KBM-7 (cell line): ENCODE measurements at regions not wholly inside any gene's neighbourhood (a gene's known extent, or its start where the extent isn't known, plus 50 kb on each side); places are given as distances from the start of the nearest gene placed in this dataset.

ENCODE experiments used
- DNase-seq: peaks from one replicate; pipeline ENCODE4 v3.0.0-alpha.2; 2015
- in situ Hi-C: fragments of 300-500 bp; cut with MboI; formaldehyde crosslinking; loops from 2 replicates; pipeline ENCODE4 v1.14.3; 2020; ENCODE audit warnings: low sequenced_read_pairs, low pct_unique_long_range_greater_than_20kb, mixed read lengths

DNA sequence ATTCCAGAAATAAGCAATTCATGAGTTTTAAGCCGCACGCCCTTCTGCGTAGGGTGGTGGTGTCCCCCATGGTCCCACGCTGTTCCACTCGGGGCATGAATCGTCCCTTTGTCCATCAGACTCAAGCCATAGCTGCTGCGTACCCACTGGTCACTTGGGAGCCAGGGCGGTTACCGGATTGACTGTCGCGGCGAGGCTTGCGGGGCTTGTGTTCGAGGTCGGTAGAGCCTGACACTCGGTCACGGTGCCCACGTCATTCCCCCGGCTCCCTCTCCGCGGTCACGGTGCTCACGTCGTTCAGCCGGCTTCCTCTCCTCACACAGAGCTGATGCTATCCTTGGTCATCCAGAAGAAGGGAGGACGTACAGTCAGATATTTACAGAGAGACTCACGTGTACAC lies 1227.0 kb downstream of the BRD1 start:
- DNase-seq: no peak
- in situ Hi-C loops: no loop called here

DNA sequence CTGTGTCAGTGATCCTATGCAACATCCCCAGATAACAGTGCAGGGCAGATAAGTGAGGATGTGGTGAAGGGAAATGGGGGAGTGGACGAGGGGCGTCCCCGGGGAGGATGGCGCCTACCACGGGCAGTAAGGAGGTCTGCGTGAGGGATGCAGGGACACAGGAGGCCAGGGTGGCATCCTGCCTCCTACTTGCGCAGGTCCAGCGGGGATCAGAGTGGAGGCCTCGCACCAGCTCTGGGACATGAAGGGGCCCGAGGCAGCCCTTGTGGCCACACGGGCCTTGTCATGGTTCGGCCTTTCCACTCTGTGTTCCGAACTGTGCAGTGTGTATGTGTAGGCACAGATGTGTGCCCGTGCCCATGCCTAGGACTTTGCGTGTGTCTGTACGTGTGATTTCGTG lies 1227.5 kb downstream of the BRD1 start:
- in situ Hi-C loops: no loop called here

GRCh38 chr22:48599346-48599745 lies 1228.3 kb downstream of the BRD1 start:
- no peak for DNase-seq
- in situ Hi-C loops: no loop called here

More for the DNA sequence above, 1227.5 kb downstream of the BRD1 start:
- no peak for DNase-seq

DNA sequence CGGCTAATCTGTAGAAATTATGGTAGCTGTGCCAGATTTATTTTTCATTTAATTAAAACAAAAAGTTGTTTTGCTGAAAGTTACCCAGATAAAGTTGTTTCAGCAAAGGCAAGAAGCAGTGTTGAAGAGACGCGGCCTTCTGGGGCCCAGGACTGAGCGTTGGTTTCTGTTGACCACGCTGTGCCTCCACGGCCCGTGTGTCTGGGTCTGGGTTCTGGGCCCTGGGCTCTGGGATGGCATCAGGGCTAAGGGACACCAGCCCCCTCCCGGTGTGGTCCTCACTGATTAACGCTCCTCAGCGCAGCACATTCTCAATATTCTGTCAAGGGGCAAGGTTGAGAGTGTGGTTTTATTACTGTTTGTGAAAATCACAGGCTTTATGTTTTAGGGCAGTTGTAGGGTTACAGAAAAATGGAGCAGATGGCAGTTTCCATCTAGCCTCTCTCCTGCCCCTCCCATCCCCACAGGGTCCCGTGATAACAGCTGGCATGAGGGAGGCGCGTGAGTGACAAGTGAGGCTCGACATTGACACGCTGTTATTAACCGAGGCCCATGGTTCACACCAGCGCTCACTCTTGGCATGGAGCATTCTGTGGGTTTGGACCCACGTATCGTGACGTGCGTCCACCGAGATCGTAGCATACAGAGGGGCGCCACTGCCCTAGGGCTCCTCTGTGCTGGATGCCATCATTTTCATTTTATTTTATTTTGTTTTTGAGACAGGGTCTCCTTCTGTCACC lies 1231.4 kb downstream of the BRD1 start:
- no peak for DNase-seq
- in situ Hi-C loops: no loop called here

DNA sequence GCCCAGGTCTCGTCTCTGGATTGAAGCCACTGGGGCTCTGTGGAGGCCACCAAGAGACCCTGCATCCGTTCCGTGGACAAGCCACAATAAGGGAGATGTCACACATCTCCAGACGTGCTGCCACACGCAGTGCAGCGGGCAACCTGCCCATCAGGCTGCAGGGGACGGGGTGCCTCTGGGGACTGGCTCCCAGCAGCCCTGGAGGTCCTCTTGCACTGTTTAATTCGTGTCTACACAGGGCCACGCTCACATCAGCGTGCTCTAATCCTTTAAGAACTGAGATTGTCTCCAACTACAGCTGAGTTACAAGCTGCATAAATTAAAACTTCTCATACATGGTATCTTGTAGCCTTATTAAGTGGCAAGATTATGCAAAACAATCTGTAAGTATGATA lies 1232.2 kb downstream of the BRD1 start:
- in situ Hi-C loops: no loop called here
- no peak for DNase-seq

DNA sequence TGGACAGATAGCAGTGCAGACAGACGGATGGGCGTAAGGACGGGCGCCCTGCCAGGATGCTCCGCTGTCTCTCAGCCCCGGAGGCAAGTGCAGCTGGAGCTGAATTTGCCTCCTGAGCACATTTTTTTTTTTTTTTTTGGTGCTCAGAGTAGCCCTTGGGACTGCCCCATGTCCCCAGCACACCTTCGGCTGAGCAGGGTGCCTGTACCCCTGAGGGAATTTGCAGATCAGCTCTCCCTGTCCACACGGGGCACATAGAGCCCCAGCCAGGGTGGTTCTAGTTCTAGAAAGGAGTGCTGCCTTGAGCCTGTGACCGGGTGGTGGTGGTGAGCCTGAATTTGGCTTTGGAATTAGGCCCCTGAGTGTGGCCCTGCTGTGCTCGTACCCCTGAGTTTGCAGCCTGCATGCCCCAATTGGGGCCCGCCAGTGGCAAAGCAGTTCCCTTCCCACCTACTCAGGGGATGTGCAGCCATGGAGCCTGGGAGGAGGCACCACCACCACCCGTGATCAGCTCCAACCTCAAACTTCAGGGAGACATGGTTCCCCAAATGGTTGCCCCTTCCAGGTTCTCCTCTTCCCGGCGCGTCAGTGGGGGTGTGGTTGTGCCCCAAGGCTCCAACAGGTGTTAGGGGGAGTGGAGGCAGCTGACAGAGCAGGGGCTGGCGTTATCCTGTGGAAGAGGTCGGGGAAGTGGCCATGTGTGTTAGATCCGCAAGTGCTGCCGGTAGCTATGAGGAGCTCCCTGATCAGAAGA lies 1232.7 kb downstream of the BRD1 start:
- in situ Hi-C loops: no loop called here
- DNase-seq: no peak

DNA sequence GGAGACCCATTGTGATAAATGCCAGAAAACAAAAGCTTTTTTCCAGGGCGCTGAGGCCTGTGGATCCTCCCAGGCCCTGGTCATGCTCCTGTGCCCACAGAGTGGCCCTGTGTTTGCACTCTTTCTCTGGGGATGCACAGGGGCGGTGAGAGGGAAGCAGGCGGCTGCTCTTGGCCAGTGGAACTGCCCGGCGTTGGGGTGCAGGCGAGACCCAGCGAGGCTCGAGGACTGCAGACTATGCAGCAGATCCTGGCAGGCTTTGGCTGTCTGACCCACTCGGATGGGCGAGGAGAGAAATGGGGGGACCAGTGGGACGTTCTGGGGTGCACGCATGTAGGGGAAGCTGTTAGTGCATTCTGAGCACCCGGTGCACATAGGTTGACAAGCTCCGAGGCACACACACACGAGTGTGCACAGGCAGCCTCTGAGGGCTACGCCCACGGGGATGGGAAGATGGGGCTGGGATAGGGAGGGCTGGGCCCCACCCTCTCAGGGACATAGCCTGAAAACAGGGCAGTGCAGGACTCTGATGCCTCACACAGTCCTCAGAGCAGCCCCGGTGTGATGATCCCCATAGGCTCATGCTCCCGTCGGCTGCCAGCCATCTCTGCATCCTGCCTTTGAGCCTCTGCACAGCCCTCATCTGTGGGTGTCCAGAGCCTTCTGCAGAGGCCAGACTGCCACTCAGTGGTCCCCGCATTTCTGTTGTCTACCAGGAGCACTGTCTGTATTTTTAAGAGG lies 1233.5 kb downstream of the BRD1 start:
- no peak for DNase-seq
- in situ Hi-C loops: no loop called here

DNA sequence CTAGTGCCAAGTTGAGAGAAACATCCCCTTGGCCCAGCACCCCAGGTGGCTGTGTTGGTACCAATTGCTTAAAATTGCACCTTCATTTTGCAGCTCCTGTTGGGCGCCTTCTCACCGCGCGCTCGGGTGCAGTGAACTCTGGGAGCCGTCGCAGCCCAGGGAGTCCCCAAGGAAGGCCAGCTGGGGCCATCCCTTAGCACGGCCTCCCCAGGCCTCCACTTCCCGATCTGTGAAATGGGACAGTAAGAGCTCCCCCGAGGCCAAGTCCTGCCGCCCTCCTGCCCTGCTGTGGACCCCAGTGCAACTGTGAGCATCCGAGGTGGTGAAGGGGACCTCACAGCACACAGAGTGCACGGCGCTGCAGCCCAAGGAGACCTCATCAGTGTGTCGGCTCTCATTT lies 1234.1 kb downstream of the BRD1 start:
- no peak for DNase-seq
- in situ Hi-C loops: no loop called here

- no peak for DNase-seq
- in situ Hi-C loops: no loop called here
These were observed 1234.7 kb downstream of the BRD1 start for GRCh38 chr22:48592931-48593330.

DNA sequence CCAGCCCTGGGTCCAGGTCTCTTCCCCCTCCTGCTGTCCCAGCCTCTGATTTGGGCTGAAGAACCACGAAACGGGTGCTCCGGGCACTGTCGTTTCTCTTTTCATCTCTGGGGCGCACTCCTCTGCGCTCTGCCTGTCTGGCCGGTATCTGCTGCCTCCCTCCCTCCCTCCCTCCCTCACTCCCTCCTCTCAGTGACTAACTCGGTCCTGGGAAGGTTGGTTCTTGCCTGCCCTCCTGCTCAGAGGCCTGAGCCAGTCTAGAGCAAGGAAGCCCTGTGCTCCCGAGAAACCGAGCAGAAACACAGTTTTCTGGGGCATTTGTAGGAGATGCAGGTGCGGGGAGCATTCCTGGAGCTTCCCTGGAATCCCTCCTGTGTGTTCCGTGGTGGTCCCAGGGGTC lies 1235.2 kb downstream of the BRD1 start:
- DNase-seq: no peak
- in situ Hi-C loops: no loop called here

- in situ Hi-C loops: no loop called here
These were observed 1235.7 kb downstream of the BRD1 start for GRCh38 chr22:48592066-48592345.

GRCh38 chr22:48591286-48592065 lies 1236.2 kb downstream of the BRD1 start:
- in situ Hi-C loops: no loop called here
- no peak for DNase-seq

More at GRCh38 chr22:48592066-48592345, 1235.7 kb downstream of the BRD1 start:
- no peak for DNase-seq

- in situ Hi-C loops: no loop called here
These were observed 1237.8 kb downstream of the BRD1 start for GRCh38 chr22:48589901-48590300.

GRCh38 chr22:48588878-48589450 lies 1238.7 kb downstream of the BRD1 start:
- no peak for DNase-seq
- in situ Hi-C loops: no loop called here

More at GRCh38 chr22:48589901-48590300, 1237.8 kb downstream of the BRD1 start:
- no peak for DNase-seq

DNA sequence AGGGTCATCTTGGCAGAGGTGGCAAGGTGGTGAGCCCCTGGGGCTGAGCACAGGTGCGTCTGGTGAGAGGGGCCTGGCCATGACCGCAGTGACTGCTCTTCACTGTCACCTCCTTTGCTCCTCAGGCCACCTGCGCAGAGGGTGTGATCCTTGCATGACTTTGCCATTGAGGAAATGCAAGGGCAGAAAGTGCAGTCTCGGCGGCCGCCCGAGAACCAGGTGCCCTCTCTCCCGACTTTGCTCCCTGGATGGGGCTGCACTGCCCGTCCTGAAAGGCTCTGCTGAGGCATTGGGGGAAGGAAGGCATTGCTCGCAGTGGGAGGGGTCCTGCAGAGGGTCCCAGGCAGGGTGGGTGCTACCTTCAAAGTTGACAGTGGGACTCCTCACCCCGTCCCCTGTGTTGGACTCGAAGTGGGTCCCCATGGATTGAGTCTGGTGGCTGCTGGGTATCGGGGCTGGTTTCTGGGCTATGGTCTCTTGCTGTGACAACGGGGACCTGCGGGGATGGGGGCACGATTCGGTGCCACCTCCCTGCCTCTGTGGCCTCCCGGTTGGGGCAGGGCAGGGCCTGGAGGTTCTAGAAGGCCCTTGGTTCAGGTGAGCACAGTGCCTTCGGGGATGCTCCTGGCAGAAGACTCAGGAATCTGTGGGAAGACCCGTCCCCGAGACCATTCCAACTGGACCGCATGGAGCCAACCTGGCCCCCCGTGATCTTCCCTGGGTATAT lies 1239.4 kb downstream of the BRD1 start:
- in situ Hi-C loops: no loop called here
- DNase-seq: no peak

DNA sequence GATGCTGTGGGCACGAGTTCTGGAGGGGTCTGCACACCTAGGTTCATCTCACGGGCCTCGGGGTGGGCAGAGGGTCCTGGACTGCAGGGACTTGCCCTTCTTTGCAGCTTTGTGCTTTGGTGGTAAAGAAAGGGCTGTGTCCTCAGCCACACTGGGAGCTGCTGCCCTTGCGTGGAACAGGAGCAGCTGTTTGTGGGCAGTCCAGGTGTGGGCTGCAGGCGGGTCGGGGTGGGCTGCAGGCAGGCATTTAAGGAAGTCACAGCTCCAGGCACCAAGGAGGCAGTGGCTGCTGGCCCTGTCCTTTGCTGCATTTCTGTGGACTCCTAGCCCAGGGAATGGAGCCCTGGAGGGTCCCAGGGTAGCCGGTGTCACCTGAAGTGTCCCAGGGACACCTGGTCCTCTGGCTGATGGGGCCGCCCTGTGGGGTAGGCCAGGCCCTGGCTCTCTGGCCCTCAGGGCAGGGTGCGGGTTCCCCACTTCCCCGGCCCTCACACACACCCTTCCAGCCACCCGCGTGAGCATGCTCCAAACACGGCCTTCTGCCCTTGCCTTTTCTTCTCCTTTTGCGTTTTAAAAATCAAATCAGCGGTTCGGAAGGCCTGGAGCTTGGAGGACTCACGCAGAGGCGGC lies 1240.3 kb downstream of the BRD1 start:
- DNase-seq: no peak
- in situ Hi-C loops: no loop called here

DNA sequence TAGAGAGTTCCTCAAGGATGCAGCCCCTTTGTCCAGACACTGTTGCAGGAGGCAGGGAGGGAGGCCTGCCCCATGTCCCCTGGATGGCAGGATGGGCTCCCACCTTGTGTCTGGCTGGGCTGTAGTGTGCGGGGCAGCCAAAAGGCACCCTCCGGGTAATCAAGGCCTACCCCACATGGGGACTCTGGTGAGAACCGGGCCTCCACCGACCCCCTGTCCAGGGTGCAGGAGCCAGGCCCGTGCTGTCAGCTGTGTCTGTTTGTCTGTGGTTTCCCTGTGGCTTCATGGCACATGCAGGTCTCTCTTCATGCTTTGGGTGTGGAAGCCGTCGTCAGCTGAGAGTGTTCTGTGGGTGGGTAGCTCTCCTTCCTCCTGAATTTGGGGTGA lies 1240.9 kb downstream of the BRD1 start:
- DNase-seq: no peak
- in situ Hi-C loops: no loop called here
